ENCODE measurements at regions not wholly inside any gene's neighbourhood (a gene's known extent, or its start where the extent isn't known, plus 50 kb on each side); places are given as distances from the start of the nearest gene placed in this dataset.

GRCh38 chr1:173275496-173275895, 68.4 kb upstream of the TNFSF4 start:
- POLR2A ChIA-PET, result no interaction called here
- H3K4me3 ChIP-seq (ENCODE audit: low read depth, low read length), result no peak overlapping the region
- TF ChIP-seq, protein P1, sequence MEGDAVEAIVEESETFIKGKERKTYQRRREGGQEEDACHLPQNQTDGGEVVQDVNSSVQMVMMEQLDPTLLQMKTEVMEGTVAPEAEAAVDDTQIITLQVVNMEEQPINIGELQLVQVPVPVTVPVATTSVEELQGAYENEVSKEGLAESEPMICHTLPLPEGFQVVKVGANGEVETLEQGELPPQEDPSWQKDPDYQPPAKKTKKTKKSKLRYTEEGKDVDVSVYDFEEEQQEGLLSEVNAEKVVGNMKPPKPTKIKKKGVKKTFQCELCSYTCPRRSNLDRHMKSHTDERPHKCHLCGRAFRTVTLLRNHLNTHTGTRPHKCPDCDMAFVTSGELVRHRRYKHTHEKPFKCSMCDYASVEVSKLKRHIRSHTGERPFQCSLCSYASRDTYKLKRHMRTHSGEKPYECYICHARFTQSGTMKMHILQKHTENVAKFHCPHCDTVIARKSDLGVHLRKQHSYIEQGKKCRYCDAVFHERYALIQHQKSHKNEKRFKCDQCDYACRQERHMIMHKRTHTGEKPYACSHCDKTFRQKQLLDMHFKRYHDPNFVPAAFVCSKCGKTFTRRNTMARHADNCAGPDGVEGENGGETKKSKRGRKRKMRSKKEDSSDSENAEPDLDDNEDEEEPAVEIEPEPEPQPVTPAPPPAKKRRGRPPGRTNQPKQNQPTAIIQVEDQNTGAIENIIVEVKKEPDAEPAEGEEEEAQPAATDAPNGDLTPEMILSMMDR (IDR thresholded peaks at IDR 0.05; ENCODE audit: low read depth, low read length), result no peak
- no peaks in the 10 kb centered on the region for H3K27me3 ChIP-seq (ENCODE audit: control insufficient read depth, insufficient read depth, low read length)
- H3K27ac ChIP-seq (ENCODE audit: low read depth, low read length), result no peak overlapping the region
- H3K9me3 ChIP-seq (ENCODE audit: control insufficient read depth, insufficient read depth, low read length), result no peaks in the 10 kb centered on the region
- CTCF ChIA-PET, result no interaction called here
- no peak for DNase-seq (ENCODE audit: low read depth, low spot score)

DNA sequence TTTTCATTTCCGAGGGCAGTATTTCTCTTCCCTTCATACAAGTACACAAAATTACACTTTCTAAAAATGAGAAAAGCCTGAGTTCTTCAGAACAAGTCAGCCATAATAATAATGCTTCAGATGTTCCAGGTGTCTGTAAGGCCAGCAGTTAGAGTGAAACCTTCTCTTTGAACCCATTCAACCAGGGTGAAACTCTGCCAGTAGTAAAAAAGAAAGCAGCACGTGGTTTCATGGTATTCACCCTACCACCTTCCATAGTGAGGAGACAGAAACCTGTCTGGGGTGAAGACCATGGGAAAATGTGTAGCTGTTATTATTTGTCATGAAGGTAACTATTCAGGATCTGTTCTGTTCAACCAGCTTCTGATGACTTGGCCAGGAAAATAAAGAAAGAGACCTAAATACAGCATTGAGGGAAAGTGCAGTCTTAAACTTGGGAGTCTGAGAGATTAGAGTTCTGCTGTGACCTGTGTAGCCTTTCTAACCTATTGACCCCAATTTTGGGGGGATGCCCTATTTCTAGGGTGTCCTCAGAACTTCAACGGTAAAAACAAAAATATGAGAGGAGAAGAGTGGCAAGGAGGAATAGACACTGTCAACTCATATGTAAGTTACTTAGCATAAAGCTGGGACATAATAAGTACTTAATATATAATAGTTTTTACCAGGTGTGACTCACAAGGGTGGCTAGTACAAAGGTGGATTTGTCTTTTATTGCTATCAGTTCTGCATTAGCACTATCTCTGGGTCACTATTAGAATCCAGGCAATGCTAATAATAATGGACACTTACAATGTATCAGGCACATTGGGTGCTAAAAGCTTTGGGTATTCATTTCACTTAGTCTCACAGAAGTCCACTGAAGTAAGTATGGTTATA, 70.0 kb upstream of the TNFSF4 start:
- Histone ChIP-seq H3K27me3 (ENCODE audit: control insufficient read depth, insufficient read depth, low read length) (no peaks in the 10 kb centered on the region), H3K4me3 (ENCODE audit: low read depth, low read length) (no peak overlapping the region), H3K27ac (ENCODE audit: low read depth, low read length) (no peak overlapping the region), H3K9me3 (ENCODE audit: control insufficient read depth, insufficient read depth, low read length) (no peaks in the 10 kb centered on the region)
- no peak for DNase-seq (ENCODE audit: low read depth, low spot score)
- TF ChIP-seq, protein P1 (IDR thresholded peaks at IDR 0.05; ENCODE audit: low read depth, low read length), result no peak
- ChIA-PET POLR2A (no interaction called here), CTCF (interaction anchor here (1.2 kb wide), 1 partner anchor 22 kb away, joined by 4 read pairs; no protein-coding TSS in a partner anchor)

GRCh38 chr1:173280899-173281660, 73.9 kb upstream of the TNFSF4 start:
- H3K27ac ChIP-seq (ENCODE audit: low read depth, low read length), result no peak overlapping the region
- TF ChIP-seq, protein P1 (IDR thresholded peaks at IDR 0.05; ENCODE audit: low read depth, low read length), result no peak
- POLR2A ChIA-PET, result no interaction called here
- no peaks in the 10 kb centered on the region for H3K27me3 ChIP-seq (ENCODE audit: control insufficient read depth, insufficient read depth, low read length)
- H3K9me3 ChIP-seq (ENCODE audit: control insufficient read depth, insufficient read depth, low read length), result no peaks in the 10 kb centered on the region
- CTCF ChIA-PET, result interaction anchor here (1.2 kb wide), 1 partner anchor 26 kb away, joined by 3 read pairs; no protein-coding TSS in a partner anchor
- H3K4me3 ChIP-seq (ENCODE audit: low read depth, low read length), result no peak overlapping the region
- no peak for DNase-seq (ENCODE audit: low read depth, low spot score)

GRCh38 chr1:173285048-173285447, 77.9 kb upstream of the TNFSF4 start:
- no peaks in the 10 kb centered on the region for H3K9me3 ChIP-seq (ENCODE audit: control insufficient read depth, insufficient read depth, low read length)
- H3K27me3 ChIP-seq (ENCODE audit: control insufficient read depth, insufficient read depth, low read length), result no peaks in the 10 kb centered on the region
- H3K4me3 ChIP-seq (ENCODE audit: low read depth, low read length), result no peak overlapping the region
- ChIA-PET CTCF (interaction anchor here (1.4 kb wide), 1 partner anchor 30 kb away, joined by 6 read pairs; no protein-coding TSS in a partner anchor), POLR2A (no interaction called here)
- DNase-seq (ENCODE audit: low read depth, low spot score), result no peak
- H3K27ac ChIP-seq (ENCODE audit: low read depth, low read length), result no peak overlapping the region
- TF ChIP-seq, protein P1 (IDR thresholded peaks at IDR 0.05; ENCODE audit: low read depth, low read length), result no peak

- Histone ChIP-seq H3K27ac (ENCODE audit: low read depth, low read length) (no peak overlapping the region), H3K9me3 (ENCODE audit: control insufficient read depth, insufficient read depth, low read length) (no peaks in the 10 kb centered on the region), H3K27me3 (ENCODE audit: control insufficient read depth, insufficient read depth, low read length) (no peaks in the 10 kb centered on the region), H3K4me3 (ENCODE audit: low read depth, low read length) (no peak overlapping the region)
- ChIA-PET CTCF (no interaction called here), POLR2A (no interaction called here)
- DNase-seq (ENCODE audit: low read depth, low spot score), result no peak
- TF ChIP-seq, protein P1 (IDR thresholded peaks at IDR 0.05; ENCODE audit: low read depth, low read length), result no peak
Measured at GRCh38 chr1:173287785-173288184, 80.7 kb upstream of the TNFSF4 start.
